Endodermal cell (in vitro differentiated cells): ENCODE measurements at regions not wholly inside any gene's neighbourhood (a gene's known extent, or its start where the extent isn't known, plus 50 kb on each side); places are given as distances from the start of the nearest gene placed in this dataset.
A peak's percentile ranks its signal among the peaks of the same experiment; 100 is the strongest.

Source experiments
- DNase-seq: peaks from one replicate; pipeline ENCODE4 v3.0.0-alpha.2; 2017
- H3K27ac ChIP-seq: 2 replicates; pipeline ENCODE4 v1.5.1; 2013; ENCODE audit warnings: mild to moderate bottlenecking, low read depth, low read length, moderate library complexity
- H3K27me3 ChIP-seq: 2 replicates; pipeline ENCODE4 v1.6.1; 2013; ENCODE audit warnings: mild to moderate bottlenecking, low read length, moderate library complexity; ENCODE audit not compliant: insufficient read depth, control insufficient read depth, poor library complexity, severe bottlenecking
- H3K36me3 ChIP-seq: 2 replicates; pipeline ENCODE4 v1.7.0; 2013; ENCODE audit warnings: mild to moderate bottlenecking, low read length, moderate library complexity; ENCODE audit not compliant: control insufficient read depth, insufficient read depth
- H3K4me1 ChIP-seq: one replicate; pipeline ENCODE4 v1.7.0; 2013; ENCODE audit warnings: low read length; ENCODE audit not compliant: control insufficient read depth, insufficient read depth
- H3K4me3 ChIP-seq: 2 replicates; pipeline ENCODE4 v1.5.1; 2013; ENCODE audit warnings: mild to moderate bottlenecking, low read length, moderate library complexity
- H3K9ac ChIP-seq: 2 replicates; pipeline ENCODE4 v1.6.1; 2013; ENCODE audit warnings: mild to moderate bottlenecking, low read length, moderate library complexity; ENCODE audit not compliant: poor library complexity, severe bottlenecking; ENCODE audit errors: extremely low read depth
- H3K9me3 ChIP-seq: 2 replicates; pipeline ENCODE4 v1.6.1; 2013; ENCODE audit warnings: mild to moderate bottlenecking, low read length, moderate library complexity; ENCODE audit not compliant: control insufficient read depth
- H3K27ac Mint-ChIP-seq: 2 replicates; pipeline ENCODE4 v1.8.0; 2020; ENCODE audit warnings: mixed read lengths
- H3K27me3 Mint-ChIP-seq: 2 replicates; pipeline ENCODE4 v1.8.0; 2021; ENCODE audit warnings: mild to moderate bottlenecking, mixed read lengths; ENCODE audit not compliant: insufficient read depth
- H3K36me3 Mint-ChIP-seq: 2 replicates; pipeline ENCODE4 v1.8.0; 2020; ENCODE audit warnings: low read depth, mixed read lengths
- H3K4me1 Mint-ChIP-seq: 2 replicates; pipeline ENCODE4 v1.8.0; 2020; ENCODE audit warnings: mixed read lengths
- H3K4me3 Mint-ChIP-seq: 2 replicates; pipeline ENCODE4 v1.8.0; 2020; ENCODE audit warnings: mild to moderate bottlenecking, moderate library complexity, mixed read lengths
- H3K9me3 Mint-ChIP-seq: 2 replicates; pipeline ENCODE4 v1.8.0; 2020; ENCODE audit warnings: mild to moderate bottlenecking, mixed read lengths
- WGBS, 2 experiments: methylation state at CpG; one replicate each; pipeline versions ENCODE4 v1.1.5 to v1.1.7; 2013; ENCODE audit warnings: missing lambda C conversion rate in 2 of 2, mixed read lengths in 1 of 2; ENCODE audit not compliant: insufficient coverage in 1 of 2, insufficient read length in 1 of 2; 5-methylcytosine and 5-hydroxymethylcytosine counted together
- TF ChIP-seq, protein P1 (sequence below): fragments of 200-600 bp; sonication (generic); conservative IDR thresholded peaks from 2 replicates; pipeline ENCODE4 v1.5.0; 2021; ENCODE audit warnings: antibody characterized with exemption, mild to moderate bottlenecking

DNA sequence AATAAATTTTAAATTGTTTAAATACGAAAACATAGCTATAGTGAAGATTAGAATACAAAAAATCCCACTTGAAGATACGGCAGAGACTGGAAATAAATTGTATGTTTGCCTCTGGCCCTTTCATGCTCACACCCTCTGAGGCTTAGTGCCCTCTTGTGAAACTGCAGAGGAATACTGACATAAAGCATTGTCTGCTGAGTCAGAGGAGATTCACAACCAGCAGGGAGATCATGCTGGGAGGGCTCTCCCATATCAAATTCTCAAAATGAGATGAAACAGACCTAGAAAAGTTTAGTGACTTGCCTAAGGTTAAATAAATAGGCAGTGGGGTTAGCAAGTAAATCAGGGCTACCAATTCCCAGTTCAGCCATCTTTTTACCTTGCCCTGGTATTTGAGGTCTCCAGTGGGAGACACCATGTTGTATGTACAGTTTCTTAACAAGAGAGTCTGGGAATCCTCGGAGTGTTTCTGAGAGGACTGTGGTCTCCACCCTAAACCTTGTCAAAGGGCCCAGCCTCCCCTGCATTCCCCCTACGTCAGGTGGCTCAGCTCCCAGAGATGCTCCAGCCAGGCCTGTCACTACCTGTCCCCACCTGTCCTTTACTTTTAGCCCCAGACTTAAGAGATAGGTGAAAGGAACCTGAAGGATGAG lies 581.4 kb upstream of the DIPK2B start:
- DNase-seq, result no peak
- TF ChIP-seq, protein P1, sequence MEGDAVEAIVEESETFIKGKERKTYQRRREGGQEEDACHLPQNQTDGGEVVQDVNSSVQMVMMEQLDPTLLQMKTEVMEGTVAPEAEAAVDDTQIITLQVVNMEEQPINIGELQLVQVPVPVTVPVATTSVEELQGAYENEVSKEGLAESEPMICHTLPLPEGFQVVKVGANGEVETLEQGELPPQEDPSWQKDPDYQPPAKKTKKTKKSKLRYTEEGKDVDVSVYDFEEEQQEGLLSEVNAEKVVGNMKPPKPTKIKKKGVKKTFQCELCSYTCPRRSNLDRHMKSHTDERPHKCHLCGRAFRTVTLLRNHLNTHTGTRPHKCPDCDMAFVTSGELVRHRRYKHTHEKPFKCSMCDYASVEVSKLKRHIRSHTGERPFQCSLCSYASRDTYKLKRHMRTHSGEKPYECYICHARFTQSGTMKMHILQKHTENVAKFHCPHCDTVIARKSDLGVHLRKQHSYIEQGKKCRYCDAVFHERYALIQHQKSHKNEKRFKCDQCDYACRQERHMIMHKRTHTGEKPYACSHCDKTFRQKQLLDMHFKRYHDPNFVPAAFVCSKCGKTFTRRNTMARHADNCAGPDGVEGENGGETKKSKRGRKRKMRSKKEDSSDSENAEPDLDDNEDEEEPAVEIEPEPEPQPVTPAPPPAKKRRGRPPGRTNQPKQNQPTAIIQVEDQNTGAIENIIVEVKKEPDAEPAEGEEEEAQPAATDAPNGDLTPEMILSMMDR, result peak; percentile 46
- no peaks in the 10 kb centered on the region for H3K27me3 Mint-ChIP-seq
- peaks cover 5% of the 10 kb centered on the region for H3K4me1 Mint-ChIP-seq
- H3K9ac ChIP-seq, result no peak overlapping the region
- peak overlapping the region; percentile 80 for H3K27ac Mint-ChIP-seq
- no peak overlapping the region for H3K4me3 Mint-ChIP-seq
- no peaks in the 10 kb centered on the region for H3K9me3 ChIP-seq
- no peak overlapping the region for H3K27ac ChIP-seq
- H3K4me1 ChIP-seq, result no peaks in the 10 kb centered on the region
- H3K9me3 Mint-ChIP-seq, result peaks cover 55% of the 10 kb centered on the region
- 50 to 72% methylated on average over 1 to 3 of the region's 4 CpGs for WGBS, 2 experiments
- H3K4me3 ChIP-seq, result no peak overlapping the region
- no peaks in the 10 kb centered on the region for H3K27me3 ChIP-seq
- peaks cover 20% of the 10 kb centered on the region for H3K36me3 Mint-ChIP-seq
- H3K36me3 ChIP-seq, result peaks cover 4% of the 10 kb centered on the region

DNA sequence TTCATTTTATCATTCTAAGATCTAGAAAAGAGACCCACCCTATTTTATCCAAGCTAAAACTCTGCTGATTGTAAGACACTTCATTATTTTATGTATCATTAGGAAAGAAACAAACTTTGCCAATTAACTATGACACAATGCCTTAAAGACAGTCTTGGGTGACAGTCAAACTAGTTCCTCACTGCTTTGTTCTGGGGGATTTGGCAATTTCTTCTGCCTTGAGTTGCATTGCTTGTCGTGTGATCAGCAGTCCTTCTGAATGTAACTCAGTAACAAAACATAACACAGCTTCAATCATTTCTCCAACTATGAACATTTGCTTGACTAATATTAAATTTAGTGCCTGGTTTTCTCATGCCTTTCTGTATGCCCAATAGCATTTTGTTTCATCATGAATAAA lies 577.9 kb upstream of the DIPK2B start:
- no peaks in the 10 kb centered on the region for H3K36me3 ChIP-seq
- Mint-ChIP-seq H3K27me3 (no peaks in the 10 kb centered on the region), H3K27ac (no peak overlapping the region), H3K4me3 (no peak overlapping the region), H3K4me1 (peaks cover 3% of the 10 kb centered on the region), H3K36me3 (peaks cover 8% of the 10 kb centered on the region), H3K9me3 (peaks cover 48% of the 10 kb centered on the region)
- TF ChIP-seq, protein P1, result no peak
- 85% methylated on average over 1 of the region's 1 CpG; no CpG with 5 or more reads in 1 of the 2 experiments for WGBS, 2 experiments
- no peaks in the 10 kb centered on the region for H3K27me3 ChIP-seq
- no peaks in the 10 kb centered on the region for H3K4me1 ChIP-seq
- H3K9ac ChIP-seq, result no peak overlapping the region
- H3K27ac ChIP-seq, result no peak overlapping the region
- DNase-seq, result no peak
- H3K9me3 ChIP-seq, result no peaks in the 10 kb centered on the region
- H3K4me3 ChIP-seq, result no peak overlapping the region

DNA sequence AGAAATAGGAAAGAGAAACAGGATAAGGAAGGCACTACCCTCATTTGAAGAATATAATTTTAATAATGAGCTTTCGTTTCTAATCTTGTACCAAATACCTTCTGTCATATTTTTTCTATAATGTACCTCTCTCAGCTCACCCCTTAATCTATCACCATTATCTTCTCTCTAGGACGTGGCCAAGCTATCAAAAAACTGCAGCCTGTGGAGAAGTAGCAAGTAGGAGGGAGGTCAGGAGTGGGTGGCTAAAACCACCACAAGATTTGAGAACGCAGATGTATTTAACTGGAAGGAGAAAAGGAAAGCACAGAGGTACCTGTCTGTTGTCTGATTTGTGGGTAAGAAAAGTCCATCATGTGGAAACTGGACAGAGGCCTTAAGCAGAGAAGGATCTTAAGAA lies 576.7 kb upstream of the DIPK2B start:
- H3K27ac ChIP-seq, result no peak overlapping the region
- TF ChIP-seq, protein P1, result no peak
- no peak overlapping the region for H3K4me3 ChIP-seq
- Mint-ChIP-seq H3K27ac (no peak overlapping the region), H3K9me3 (peaks cover 47% of the 10 kb centered on the region), H3K36me3 (peaks cover 8% of the 10 kb centered on the region), H3K27me3 (no peaks in the 10 kb centered on the region), H3K4me1 (peaks cover 3% of the 10 kb centered on the region), H3K4me3 (no peak overlapping the region)
- H3K4me1 ChIP-seq, result no peaks in the 10 kb centered on the region
- H3K27me3 ChIP-seq, result no peaks in the 10 kb centered on the region
- H3K9me3 ChIP-seq, result no peaks in the 10 kb centered on the region
- no peak for DNase-seq
- H3K36me3 ChIP-seq, result no peaks in the 10 kb centered on the region
- 96% methylated on average over 1 of the region's 3 CpGs; no CpG with 5 or more reads in 1 of the 2 experiments for WGBS, 2 experiments
- no peak overlapping the region for H3K9ac ChIP-seq
